ENCODE measurements at regions not wholly inside any gene's neighbourhood (a gene's known extent, or its start where the extent isn't known, plus 50 kb on each side); places are given as distances from the start of the nearest gene placed in this dataset.

DNA sequence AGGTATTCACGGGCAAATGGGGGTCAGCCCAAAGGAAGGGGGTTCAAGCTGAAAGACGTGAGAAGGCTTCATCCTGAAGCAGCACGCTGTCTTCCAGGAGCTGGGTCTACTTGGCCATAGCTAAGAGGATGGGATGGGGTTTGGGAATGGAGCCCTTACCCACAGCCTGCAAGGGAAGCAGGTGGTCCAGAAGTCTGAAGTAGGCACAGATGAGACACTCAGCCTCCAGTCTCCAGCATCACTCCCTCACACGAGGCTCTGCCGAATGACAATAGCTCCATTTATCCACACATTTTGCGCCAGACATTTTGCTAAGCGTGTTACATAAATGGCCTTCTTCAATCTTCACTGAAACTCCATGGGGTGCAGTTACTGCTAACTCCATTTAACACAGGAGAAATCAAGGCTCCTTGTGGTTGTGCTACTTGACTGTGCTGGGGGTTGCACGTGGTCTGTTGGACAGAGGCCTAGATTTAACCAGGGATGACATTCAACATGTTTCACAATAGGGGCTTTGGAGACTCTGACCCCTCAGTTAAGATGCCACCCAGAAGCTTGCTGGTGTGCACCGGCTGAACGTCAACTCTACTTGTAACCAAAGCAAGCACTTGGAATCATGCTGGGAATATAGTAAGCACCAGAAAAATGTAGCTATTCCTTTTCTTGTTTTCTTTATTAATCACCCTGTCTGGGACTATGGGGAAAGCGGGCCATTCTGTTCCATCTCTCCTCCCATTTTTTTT lies 85.3 kb downstream of the FAM241B start:
- no peak for TF ChIP-seq EZH2 (IDR thresholded peaks at IDR 0.05; ENCODE audit: insufficient read depth, low read length)
- TF ChIP-seq, protein P1, sequence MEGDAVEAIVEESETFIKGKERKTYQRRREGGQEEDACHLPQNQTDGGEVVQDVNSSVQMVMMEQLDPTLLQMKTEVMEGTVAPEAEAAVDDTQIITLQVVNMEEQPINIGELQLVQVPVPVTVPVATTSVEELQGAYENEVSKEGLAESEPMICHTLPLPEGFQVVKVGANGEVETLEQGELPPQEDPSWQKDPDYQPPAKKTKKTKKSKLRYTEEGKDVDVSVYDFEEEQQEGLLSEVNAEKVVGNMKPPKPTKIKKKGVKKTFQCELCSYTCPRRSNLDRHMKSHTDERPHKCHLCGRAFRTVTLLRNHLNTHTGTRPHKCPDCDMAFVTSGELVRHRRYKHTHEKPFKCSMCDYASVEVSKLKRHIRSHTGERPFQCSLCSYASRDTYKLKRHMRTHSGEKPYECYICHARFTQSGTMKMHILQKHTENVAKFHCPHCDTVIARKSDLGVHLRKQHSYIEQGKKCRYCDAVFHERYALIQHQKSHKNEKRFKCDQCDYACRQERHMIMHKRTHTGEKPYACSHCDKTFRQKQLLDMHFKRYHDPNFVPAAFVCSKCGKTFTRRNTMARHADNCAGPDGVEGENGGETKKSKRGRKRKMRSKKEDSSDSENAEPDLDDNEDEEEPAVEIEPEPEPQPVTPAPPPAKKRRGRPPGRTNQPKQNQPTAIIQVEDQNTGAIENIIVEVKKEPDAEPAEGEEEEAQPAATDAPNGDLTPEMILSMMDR (IDR thresholded peaks at IDR 0.05; ENCODE audit: insufficient read depth, low read depth, low read length) = no peak

Measured in astrocyte (in vitro differentiated cells and primary cell).